ENCODE measurements at regions not wholly inside any gene's neighbourhood (a gene's known extent, or its start where the extent isn't known, plus 50 kb on each side); places are given as distances from the start of the nearest gene placed in this dataset.

DNA sequence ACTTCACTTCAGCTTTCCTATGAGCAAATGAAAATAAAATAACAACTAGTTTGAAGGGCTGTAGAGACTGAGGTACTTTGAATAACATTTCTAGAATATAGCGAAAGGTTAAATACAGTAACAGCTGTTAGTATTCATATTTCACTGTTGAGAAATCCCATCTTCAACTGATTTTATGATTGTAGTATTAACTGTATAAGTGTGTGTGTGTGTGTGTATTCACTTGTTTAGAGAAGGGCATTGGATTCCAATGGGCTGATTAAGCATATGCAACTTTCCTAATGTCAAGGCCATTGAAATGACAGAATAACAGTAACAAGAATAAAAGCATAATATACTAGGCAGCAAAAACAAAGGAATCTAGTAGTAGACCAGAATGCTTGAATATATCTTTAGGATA lies 957.5 kb upstream of the EPHA7 start (continued):
- TF ChIP-seq USF1 (IDR thresholded peaks at IDR 0.05; ENCODE audit: borderline replicate concordance, low read depth): no peak

GRCh38 chr6:94372229-94372628 lies 952.9 kb upstream of the EPHA7 start:
- Histone ChIP-seq H3K4me2 (no peak overlapping the region), H3K27me3 (ENCODE audit: insufficient read depth) (no peaks in the 10 kb centered on the region), H3K36me3 (replicated peaks in 1 of 2; ENCODE audit: control insufficient read depth in 1 of 2, insufficient read depth in 2 of 2, low read length in 1 of 2) (no peaks in the 10 kb centered on the region), H3K9me2 (no peaks in the 10 kb centered on the region; the same call in 1 of the 2 replicates), H3K27ac (ENCODE audit: low read depth in 2 of 2, low read length in 1 of 2) (no peak overlapping the region), H2AFZ (ENCODE audit: low read depth) (no peak overlapping the region), H3F3A (replicated peaks; ENCODE audit: insufficient read depth) (no peaks in the 10 kb centered on the region), H3K4me1 (ENCODE audit: control insufficient read depth in 1 of 2, insufficient read depth in 2 of 2, low read depth in 1 of 2, low read length in 1 of 2) (no peaks in the 10 kb centered on the region), H3K9me3 (no peaks in the 10 kb centered on the region), H3K4me3 (ENCODE audit: low read depth in 2 of 2, low read length in 1 of 2) (no peak overlapping the region), H3K79me2 (ENCODE audit: insufficient read depth) (no peaks in the 10 kb centered on the region), H3K9ac (no peak overlapping the region), H4K20me1 (ENCODE audit: insufficient read depth) (no peaks in the 10 kb centered on the region)
- CTCF ChIA-PET: no interaction called here
- POLR2A ChIA-PET: no interaction called here
- DNase-seq: no peak
- TF ChIP-seq EZH2phosphoT487 (IDR thresholded peaks at IDR 0.05; ENCODE audit: borderline replicate concordance, low read depth) (no peak), TCF12 (IDR thresholded peaks at IDR 0.05) (no peak), USF1 (IDR thresholded peaks at IDR 0.05; ENCODE audit: borderline replicate concordance, low read depth) (no peak), GATA2 (CRISPR knock-in tag; IDR thresholded peaks at IDR 0.05) (no peak), POLR2AphosphoS5 (IDR thresholded peaks at IDR 0.05; ENCODE audit: low read depth, low read length) (no peak), PBX3 (IDR thresholded peaks at IDR 0.05) (no peak), FOSL2 (IDR thresholded peaks at IDR 0.05; ENCODE audit: borderline replicate concordance, low read depth) (no peak), TEAD4 (IDR thresholded peaks at IDR 0.05; ENCODE audit: borderline replicate concordance, insufficient read depth) (no peak), TAF1 (IDR thresholded peaks at IDR 0.05; ENCODE audit: borderline replicate concordance, low read depth, low read length) (no peak), SMC3 (IDR thresholded peaks at IDR 0.05; ENCODE audit: low read depth, low read length) (no peak)

DNA sequence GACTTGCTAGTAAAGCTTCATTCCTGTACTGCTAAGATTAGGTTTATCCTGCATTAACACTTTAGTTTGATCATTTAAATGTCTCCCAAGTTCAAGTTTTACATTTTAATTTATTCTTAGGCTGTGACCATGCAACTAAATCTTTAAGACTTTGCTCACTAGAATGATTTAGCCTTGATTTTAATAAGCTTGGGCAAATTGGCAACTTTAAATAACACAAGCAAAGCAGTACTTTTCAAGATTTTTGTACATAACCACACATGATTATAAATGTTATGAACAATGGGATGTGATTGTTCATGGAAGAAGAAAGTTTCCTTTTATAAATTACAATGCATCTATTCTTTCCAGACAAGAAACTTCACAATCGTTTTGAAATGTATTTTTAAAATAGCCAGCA lies 948.0 kb upstream of the EPHA7 start:
- POLR2A ChIA-PET: no interaction called here
- WGBS (ENCODE audit: low lambda C conversion rate): 2% methylated on average over 1 of the region's 1 CpG

More for the DNA sequence above, 948.0 kb upstream of the EPHA7 start:
- H3K36me3 ChIP-seq (replicated peaks in 1 of 2; ENCODE audit: control insufficient read depth in 1 of 2, insufficient read depth in 2 of 2, low read length in 1 of 2): no peaks in the 10 kb centered on the region
- no peaks in the 10 kb centered on the region for H3K27me3 ChIP-seq (ENCODE audit: insufficient read depth)
- H3K4me3 ChIP-seq (ENCODE audit: low read depth in 2 of 2, low read length in 1 of 2): no peak overlapping the region
- H3K9ac ChIP-seq: no peak overlapping the region
- H4K20me1 ChIP-seq (ENCODE audit: insufficient read depth): no peaks in the 10 kb centered on the region
- TF ChIP-seq CHD2 (IDR thresholded peaks at IDR 0.05; ENCODE audit: low read length, partially characterized antibody) (no peak), NRF1 (IDR thresholded peaks at IDR 0.05; ENCODE audit: low read depth, low read length) (no peak), CTCF (IDR thresholded peaks at IDR 0.05) (no peak), POLR2AphosphoS5 (IDR thresholded peaks at IDR 0.05; ENCODE audit: low read depth, low read length) (no peak), RFX5 (IDR thresholded peaks at IDR 0.05; ENCODE audit: low read length) (no peak), FOSL2 (IDR thresholded peaks at IDR 0.05; ENCODE audit: borderline replicate concordance, low read depth) (no peak), TEAD4 (IDR thresholded peaks at IDR 0.05; ENCODE audit: borderline replicate concordance, insufficient read depth) (no peak), EZH2phosphoT487 (IDR thresholded peaks at IDR 0.05; ENCODE audit: borderline replicate concordance, low read depth) (no peak), YY1 (IDR thresholded peaks at IDR 0.05; ENCODE audit: low read depth) (no peak), JUND (IDR thresholded peaks at IDR 0.05) (no peak), ELF1 (IDR thresholded peaks at IDR 0.05) (no peak), USF2 (IDR thresholded peaks at IDR 0.05; ENCODE audit: borderline replicate concordance, low read depth, low read length) (no peak)
- TF ChIP-seq, protein P1, sequence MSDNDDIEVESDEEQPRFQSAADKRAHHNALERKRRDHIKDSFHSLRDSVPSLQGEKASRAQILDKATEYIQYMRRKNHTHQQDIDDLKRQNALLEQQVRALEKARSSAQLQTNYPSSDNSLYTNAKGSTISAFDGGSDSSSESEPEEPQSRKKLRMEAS (IDR thresholded peaks at IDR 0.05; ENCODE audit: low read depth): no peak
- no peaks in the 10 kb centered on the region for H3K4me1 ChIP-seq (ENCODE audit: control insufficient read depth in 1 of 2, insufficient read depth in 2 of 2, low read depth in 1 of 2, low read length in 1 of 2)
- no peaks in the 10 kb centered on the region for H3F3A ChIP-seq (replicated peaks; ENCODE audit: insufficient read depth)
- no peaks in the 10 kb centered on the region for H3K9me3 ChIP-seq
- DNase-seq: no peak
- H3K79me2 ChIP-seq (ENCODE audit: insufficient read depth): no peaks in the 10 kb centered on the region
- no peaks in the 10 kb centered on the region for H3K9me2 ChIP-seq
- H2AFZ ChIP-seq (ENCODE audit: low read depth): no peak overlapping the region
- no peak overlapping the region for H3K27ac ChIP-seq (ENCODE audit: low read depth in 2 of 2, low read length in 1 of 2)
- no peak overlapping the region for H3K4me2 ChIP-seq
- CTCF ChIA-PET: no interaction called here

Data from SK-N-SH (cell line).